ENCODE measurements at regions not wholly inside any gene's neighbourhood (a gene's known extent, or its start where the extent isn't known, plus 50 kb on each side); places are given as distances from the start of the nearest gene placed in this dataset.

DNA sequence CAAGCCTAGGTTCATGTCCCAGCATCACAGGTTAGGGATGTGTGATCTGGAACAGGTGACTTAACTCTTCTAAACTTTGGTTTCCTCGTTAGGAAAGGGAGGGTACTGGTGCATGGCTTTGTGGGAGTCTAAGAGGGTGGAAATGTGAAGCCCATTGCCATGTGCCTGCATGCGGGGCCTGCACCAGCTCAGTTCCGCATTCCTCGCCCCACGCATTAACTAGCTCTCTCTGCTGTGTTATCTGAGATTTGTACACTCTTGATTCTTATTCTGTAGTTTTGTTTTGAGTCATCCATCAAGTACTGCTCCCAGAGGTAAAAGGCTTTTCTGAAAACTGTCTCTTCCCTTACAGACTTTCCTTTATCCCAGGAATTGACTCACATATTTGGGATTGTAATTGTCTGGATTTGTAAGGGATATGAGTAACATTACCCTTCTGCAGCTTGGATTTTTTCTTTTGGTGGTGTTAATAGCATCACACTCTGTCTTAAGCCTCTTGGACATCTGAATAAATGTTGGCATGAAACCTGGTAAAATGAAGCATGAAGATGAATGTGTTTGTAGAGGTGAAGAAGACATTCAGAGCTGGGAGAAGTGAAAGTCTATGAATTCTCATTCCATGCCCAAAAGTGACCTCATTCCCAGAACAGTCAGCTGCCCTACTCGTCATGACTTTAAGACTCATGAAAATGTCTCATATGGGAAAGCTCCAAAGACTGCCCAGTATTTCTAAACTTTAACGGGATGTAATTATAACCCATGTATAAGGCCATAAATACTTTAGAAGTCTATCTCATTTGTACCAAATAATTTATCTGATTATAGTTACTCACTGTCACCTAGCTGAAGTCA, 357.3 kb downstream of the FOXA2 start:
- no peak for DNase-seq

GRCh38 chr20:22223236-22223635, 361.1 kb downstream of the FOXA2 start:
- DNase-seq (no peak), ATAC-seq (no peak)

More for the DNA sequence above, 357.3 kb downstream of the FOXA2 start:
- no peak for ATAC-seq

GRCh38 chr20:22217712-22218352, 366.5 kb downstream of the FOXA2 start:
- no peak for ATAC-seq
- DNase-seq: no peak

DNA sequence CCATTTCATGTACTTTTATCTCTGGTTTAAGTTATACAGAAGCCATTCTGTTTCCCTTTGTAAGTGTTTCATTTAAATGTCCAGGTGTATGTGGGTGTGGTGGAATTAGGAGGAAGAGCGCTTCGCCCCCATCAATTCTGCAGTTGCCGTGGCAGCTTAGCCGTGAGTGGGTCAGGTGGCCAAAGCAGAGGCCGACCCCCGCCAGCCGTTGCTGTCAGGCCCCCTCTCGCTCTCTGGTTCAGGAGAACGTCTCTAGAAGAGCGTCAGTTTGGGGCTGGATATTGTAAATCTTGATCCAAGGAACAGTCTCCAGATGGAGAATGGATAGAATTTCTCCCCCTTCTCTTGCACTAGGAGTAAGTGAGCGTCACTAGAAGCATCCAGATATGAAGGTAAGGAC, 367.4 kb downstream of the FOXA2 start:
- ATAC-seq (no peak), DNase-seq (no peak)

GRCh38 chr20:22214296-22214695, 370.1 kb downstream of the FOXA2 start:
- no peak for DNase-seq

DNA sequence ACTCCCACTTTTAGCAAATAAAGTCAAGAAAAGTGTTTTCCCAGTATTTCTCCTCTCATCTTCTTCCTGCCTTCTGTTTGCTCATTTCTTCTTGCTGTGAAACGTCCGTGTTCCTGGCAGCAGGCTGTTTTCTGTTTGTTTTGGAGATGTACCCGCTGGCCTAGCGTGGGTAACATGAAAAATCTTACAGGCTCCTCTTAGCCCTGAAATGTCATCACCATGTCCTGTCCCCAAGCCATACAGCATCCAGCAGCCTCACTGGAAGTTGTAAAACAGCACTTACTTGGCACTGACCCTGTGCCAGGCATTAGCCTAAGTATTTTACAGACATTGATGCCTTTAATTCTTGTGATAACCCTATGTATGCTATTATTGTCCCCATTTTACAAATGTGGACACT, 371.1 kb downstream of the FOXA2 start:
- DNase-seq: no peak
- no peak for ATAC-seq

More at GRCh38 chr20:22214296-22214695, 370.1 kb downstream of the FOXA2 start:
- ATAC-seq: no peak

- ATAC-seq: no peak
These were observed 377.1 kb downstream of the FOXA2 start for GRCh38 chr20:22207280-22207679.

GRCh38 chr20:22204801-22205200, 379.6 kb downstream of the FOXA2 start:
- no peak for ATAC-seq

More at GRCh38 chr20:22207280-22207679, 377.1 kb downstream of the FOXA2 start:
- no peak for DNase-seq

GRCh38 chr20:22182148-22182547, 402.2 kb downstream of the FOXA2 start:
- ATAC-seq: no peak
- DNase-seq: no peak

More at GRCh38 chr20:22204801-22205200, 379.6 kb downstream of the FOXA2 start:
- DNase-seq: no peak

DNA sequence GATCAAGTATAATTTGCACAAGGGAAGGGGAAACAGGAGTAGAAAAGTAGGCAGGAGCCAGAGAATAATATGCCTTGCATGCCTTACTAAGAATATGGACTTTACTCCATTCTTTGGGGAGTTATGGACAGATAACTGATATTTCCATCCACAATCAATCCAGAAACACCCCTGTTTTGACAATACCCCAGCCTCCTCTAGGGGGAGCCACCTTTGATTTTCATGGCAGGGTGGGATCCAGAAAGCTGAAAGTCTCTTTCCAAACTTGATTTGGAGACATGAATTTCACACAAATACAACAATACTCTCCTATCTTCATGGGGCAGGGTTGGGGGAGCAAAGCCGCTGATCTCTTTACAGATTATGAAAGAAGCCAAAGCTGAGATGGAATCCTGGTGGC, 404.1 kb downstream of the FOXA2 start:
- DNase-seq (no peak), ATAC-seq (no peak)

GRCh38 chr20:22160101-22160652, 424.2 kb downstream of the FOXA2 start:
- ATAC-seq (no peak), DNase-seq (no peak)

DNA sequence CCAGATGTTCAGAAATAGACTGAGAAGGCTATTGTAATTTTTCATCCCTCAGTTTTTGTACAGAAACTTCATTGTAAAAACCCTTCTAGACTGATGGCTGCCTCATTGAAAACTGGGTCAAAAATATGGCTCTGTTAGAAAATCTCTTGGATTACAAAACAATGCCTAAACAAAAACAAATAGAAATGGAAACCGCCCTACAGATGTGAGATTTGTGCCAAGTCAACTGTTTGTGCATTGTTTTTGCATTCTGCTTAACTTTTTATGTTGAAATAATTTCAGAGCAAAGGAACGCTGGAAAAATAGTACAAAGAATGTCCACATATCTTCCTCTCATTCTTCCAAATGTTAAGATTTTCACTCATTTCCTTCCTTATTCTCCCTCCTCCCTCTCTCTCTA, 425.1 kb downstream of the FOXA2 start:
- no peak for ATAC-seq
- no peak for DNase-seq

GRCh38 chr20:22127587-22127986, 422.1 kb downstream of the PAX1 start:
- ATAC-seq (no peak), DNase-seq (no peak)

GRCh38 chr20:22106308-22106938, 401.0 kb downstream of the PAX1 start:
- ATAC-seq (no peak), DNase-seq (no peak)

DNA sequence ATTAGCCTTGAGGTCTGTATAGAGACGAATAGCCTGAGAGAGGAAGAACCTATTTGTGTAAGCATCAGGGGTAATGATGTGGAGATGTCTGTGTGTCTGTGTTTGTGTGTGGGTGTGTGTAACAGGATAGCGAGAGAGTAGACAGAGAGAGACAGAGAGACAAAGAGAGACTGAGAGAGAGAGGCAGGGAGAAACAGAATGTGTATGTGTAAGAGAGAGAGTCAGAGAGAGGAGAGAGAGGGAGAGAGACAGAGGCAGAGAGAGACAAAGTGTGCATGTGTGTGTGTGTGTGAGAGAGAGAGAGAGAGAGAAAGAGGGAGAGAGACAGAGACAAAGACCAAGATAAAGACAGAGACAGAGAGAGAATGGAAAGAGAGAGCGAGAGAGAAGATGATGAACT, 396.1 kb downstream of the PAX1 start:
- DNase-seq (no peak), ATAC-seq (no peak)

- DNase-seq: no peak
- no peak for ATAC-seq
These were observed 395.2 kb downstream of the PAX1 start for GRCh38 chr20:22100686-22101085.

DNA sequence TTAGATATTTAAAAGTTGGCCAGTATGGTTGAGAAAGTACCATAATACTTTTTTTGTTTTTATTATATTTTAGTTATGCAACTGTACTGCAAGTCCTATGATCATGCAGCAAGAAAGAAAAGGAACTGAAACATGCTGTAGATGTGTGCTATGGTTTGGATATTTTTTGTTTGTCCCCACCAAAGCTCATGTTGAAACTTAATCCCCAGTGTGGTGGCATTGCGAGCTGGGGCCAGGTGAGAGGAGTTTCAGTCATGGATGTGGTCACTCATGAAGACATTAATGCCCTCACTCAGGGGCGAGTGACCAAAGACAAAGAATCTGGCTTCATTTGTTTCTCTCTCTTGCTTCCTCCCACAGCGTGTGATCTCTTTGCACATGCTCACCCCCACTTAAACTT, 393.9 kb downstream of the PAX1 start:
- ATAC-seq (no peak), DNase-seq (no peak)

DNA sequence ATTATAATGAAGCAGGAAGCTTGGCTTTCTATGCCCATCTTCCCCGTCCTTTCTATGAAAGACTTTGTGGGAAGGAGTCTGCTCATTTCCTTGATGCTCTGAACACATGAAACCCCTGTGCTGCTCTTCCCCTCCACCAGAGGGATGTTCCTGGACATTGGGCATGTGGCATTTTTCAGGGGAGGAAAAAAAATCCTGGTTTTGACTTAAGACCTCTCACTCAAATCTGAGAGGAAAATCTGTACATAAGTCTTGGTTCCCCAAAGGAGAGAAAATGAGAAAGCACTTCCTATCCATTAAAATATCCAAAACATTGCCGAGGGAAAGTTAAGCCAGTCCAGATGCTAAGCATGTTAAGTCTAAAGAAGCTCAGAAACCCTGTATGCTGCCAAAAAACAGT, 393.0 kb downstream of the PAX1 start:
- DNase-seq: no peak

DNA sequence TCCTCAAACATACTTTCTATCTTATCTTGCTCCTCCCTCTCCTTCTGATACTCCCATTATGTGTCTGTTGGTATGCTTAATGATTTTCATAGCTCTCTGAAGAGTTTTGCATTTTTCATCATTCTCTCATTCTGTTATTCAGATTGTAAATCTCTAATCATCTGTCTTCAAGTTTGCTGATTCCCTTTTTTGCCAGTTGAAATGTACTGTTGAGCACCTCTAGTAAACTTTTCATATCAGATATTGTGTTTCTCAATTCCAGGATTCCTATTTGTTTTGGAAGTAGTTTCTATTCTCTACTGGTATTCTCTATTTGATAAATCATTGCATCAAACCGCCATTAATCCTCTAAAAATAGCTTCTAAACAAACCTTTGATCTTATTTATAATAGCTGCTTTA, 387.7 kb downstream of the PAX1 start:
- DNase-seq (no peak), ATAC-seq (no peak)

More for the DNA sequence above, 393.0 kb downstream of the PAX1 start:
- no peak for ATAC-seq

GRCh38 chr20:22088882-22089281, 383.4 kb downstream of the PAX1 start:
- no peak for DNase-seq
- no peak for ATAC-seq

DNA sequence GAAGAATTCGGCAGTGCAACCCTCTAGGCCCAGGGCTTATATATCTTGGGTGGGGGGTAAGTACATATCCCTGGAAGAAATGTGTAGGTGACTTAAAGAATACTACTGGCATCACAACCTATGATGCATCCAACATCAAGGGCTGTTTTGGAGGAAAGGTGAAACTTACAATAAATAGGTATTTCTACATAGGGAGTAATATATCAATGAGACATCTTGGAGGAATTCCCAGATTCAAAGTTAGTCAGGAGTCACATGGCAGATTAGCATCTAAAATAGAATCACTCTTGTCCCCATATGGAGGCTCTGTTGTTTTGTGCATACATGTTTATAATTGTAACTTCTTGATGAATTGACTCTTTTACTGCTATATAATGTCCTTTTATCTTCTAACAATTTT, 375.5 kb downstream of the PAX1 start:
- ATAC-seq (no peak), DNase-seq (no peak)

DNA sequence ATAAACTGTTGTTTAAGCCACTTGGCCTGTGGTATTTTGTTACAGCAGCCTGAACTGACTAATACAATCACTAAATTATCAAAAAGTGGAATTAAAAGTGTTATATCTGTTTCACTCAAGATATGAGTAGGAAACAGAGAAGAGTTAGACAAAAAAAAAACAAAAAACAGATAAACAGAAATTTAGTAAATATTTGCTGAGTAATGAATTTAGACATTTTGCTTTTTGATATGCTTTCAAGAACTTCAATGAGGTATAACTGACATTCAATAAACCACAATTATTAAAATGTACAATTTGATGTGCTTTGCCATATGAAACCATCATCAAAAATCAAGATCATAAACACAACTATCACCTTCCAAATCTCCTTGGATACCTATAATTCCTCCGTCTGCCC, 369.2 kb downstream of the PAX1 start:
- ATAC-seq (no peak), DNase-seq (no peak)

- ATAC-seq (no peak), DNase-seq (no peak)
These were observed 366.4 kb downstream of the PAX1 start for GRCh38 chr20:22071841-22072240.
